ENCODE measurements at regions not wholly inside any gene's neighbourhood (a gene's known extent, or its start where the extent isn't known, plus 50 kb on each side); places are given as distances from the start of the nearest gene placed in this dataset.

DNA sequence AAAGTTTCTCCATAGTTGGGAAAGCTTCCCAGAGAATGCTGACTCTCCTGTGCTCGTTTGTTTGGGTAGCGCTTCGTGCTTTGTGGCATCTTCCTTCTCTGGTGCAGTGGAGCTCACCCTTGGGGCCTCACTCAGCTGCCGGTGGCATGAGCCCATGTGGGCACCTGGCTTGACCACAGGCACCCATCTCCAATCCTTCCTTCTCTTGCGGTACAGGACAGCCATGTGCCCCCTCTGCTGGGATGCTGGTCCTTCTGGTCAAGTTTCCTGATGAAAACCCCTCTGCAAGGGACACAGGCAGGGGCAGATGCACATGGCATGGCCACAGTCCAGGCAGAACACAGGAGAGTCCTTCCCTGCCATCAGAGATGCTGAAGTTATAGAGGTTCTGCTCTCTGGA is 555.9 kb upstream of the HS6ST1 start:
- H3K4me3 ChIP-seq (ENCODE audit: insufficient read depth, low read length, poor library complexity, severe bottlenecking) = no peak overlapping the region
- H3F3A ChIP-seq (ENCODE audit: insufficient read depth) = no peaks in the 10 kb centered on the region
- H3K36me3 ChIP-seq (ENCODE audit: low read length) = no peaks in the 10 kb centered on the region
- H4K20me1 ChIP-seq (ENCODE audit: low read depth, low read length) = no peaks in the 10 kb centered on the region
- no peak for TF ChIP-seq CTCF (IDR thresholded peaks at IDR 0.05; ENCODE audit: insufficient read depth, low read length, poor library complexity, severe bottlenecking)
- TF ChIP-seq EZH2phosphoT487 (conservative IDR thresholded peaks at IDR 0.05; ENCODE audit: low read length) = no peak
- H2AFZ ChIP-seq (ENCODE audit: low read depth, low read length, severe bottlenecking) = no peak overlapping the region
- no peak overlapping the region for H3K27ac ChIP-seq (ENCODE audit: low read depth, low read length)
- H3K79me2 ChIP-seq (ENCODE audit: insufficient read depth, low read length) = no peaks in the 10 kb centered on the region
- H3K9me3 ChIP-seq (ENCODE audit: insufficient read depth, low read length) = no peaks in the 10 kb centered on the region
- H3K4me2 ChIP-seq (ENCODE audit: low read depth, low read length, poor library complexity, severe bottlenecking) = no peak overlapping the region
- H3K9me2 ChIP-seq (replicated peaks; ENCODE audit: insufficient read depth, low read length) = no peaks in the 10 kb centered on the region
- no peak overlapping the region for H3K9ac ChIP-seq (ENCODE audit: low read length)
- no peaks in the 10 kb centered on the region for H3K27me3 ChIP-seq (ENCODE audit: low read length)

GRCh38 chr2:128876986-128877983 is 558.6 kb upstream of the HS6ST1 start:
- H3K9me3 ChIP-seq (ENCODE audit: insufficient read depth, low read length) = no peaks in the 10 kb centered on the region
- no peak for TF ChIP-seq EZH2phosphoT487 (conservative IDR thresholded peaks at IDR 0.05; ENCODE audit: low read length)
- TF ChIP-seq CTCF (IDR thresholded peaks at IDR 0.05; ENCODE audit: insufficient read depth, low read length, poor library complexity, severe bottlenecking) = no peak

DNA sequence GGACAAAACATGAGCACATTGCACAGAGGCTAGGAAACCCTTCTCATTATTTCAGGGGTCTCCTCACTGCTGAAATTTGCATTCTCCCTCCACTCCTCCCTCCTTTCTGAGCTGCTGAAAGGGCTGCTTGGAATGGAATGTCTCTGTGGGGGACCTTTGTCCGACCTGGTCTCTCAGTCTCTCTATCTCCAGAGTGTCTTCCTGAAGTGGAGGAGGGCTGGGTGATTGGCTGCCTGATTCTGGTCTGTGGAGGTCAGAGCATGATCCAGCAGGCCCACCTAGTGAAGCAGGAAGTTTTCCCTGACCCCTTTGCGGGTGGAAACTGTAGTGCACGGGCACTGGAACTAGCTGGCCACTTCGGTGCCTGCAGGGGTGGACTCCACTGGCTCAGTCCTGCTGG is 560.5 kb upstream of the HS6ST1 start:
- H3K27me3 ChIP-seq (ENCODE audit: low read length) = no peaks in the 10 kb centered on the region
- no peaks in the 10 kb centered on the region for H3K36me3 ChIP-seq (ENCODE audit: low read length)
- H3K4me2 ChIP-seq (ENCODE audit: low read depth, low read length, poor library complexity, severe bottlenecking) = no peak overlapping the region
- no peaks in the 10 kb centered on the region for H4K20me1 ChIP-seq (ENCODE audit: low read depth, low read length)
- H3K9me2 ChIP-seq (replicated peaks; ENCODE audit: insufficient read depth, low read length) = no peaks in the 10 kb centered on the region
- no peak overlapping the region for H3K9ac ChIP-seq (ENCODE audit: low read length)
- H3K27ac ChIP-seq (ENCODE audit: low read depth, low read length) = no peak overlapping the region
- no peaks in the 10 kb centered on the region for H3F3A ChIP-seq (ENCODE audit: insufficient read depth)
- H2AFZ ChIP-seq (ENCODE audit: low read depth, low read length, severe bottlenecking) = no peak overlapping the region
- no peak overlapping the region for H3K4me3 ChIP-seq (ENCODE audit: insufficient read depth, low read length, poor library complexity, severe bottlenecking)
- no peaks in the 10 kb centered on the region for H3K79me2 ChIP-seq (ENCODE audit: insufficient read depth, low read length)
- no peaks in the 10 kb centered on the region for H3K9me3 ChIP-seq (ENCODE audit: insufficient read depth, low read length)
- TF ChIP-seq EZH2phosphoT487 (conservative IDR thresholded peaks at IDR 0.05; ENCODE audit: low read length) = no peak

More at GRCh38 chr2:128876986-128877983, 558.6 kb upstream of the HS6ST1 start:
- H2AFZ ChIP-seq (ENCODE audit: low read depth, low read length, severe bottlenecking) = no peak overlapping the region
- no peaks in the 10 kb centered on the region for H3K27me3 ChIP-seq (ENCODE audit: low read length)
- H3K4me2 ChIP-seq (ENCODE audit: low read depth, low read length, poor library complexity, severe bottlenecking) = no peak overlapping the region
- H3K79me2 ChIP-seq (ENCODE audit: insufficient read depth, low read length) = no peaks in the 10 kb centered on the region
- H3K27ac ChIP-seq (ENCODE audit: low read depth, low read length) = no peak overlapping the region
- no peak overlapping the region for H3K9ac ChIP-seq (ENCODE audit: low read length)
- H3K4me3 ChIP-seq (ENCODE audit: insufficient read depth, low read length, poor library complexity, severe bottlenecking) = no peak overlapping the region
- H3F3A ChIP-seq (ENCODE audit: insufficient read depth) = no peaks in the 10 kb centered on the region
- no peaks in the 10 kb centered on the region for H3K36me3 ChIP-seq (ENCODE audit: low read length)
- no peaks in the 10 kb centered on the region for H3K9me2 ChIP-seq (replicated peaks; ENCODE audit: insufficient read depth, low read length)
- no peaks in the 10 kb centered on the region for H4K20me1 ChIP-seq (ENCODE audit: low read depth, low read length)

DNA sequence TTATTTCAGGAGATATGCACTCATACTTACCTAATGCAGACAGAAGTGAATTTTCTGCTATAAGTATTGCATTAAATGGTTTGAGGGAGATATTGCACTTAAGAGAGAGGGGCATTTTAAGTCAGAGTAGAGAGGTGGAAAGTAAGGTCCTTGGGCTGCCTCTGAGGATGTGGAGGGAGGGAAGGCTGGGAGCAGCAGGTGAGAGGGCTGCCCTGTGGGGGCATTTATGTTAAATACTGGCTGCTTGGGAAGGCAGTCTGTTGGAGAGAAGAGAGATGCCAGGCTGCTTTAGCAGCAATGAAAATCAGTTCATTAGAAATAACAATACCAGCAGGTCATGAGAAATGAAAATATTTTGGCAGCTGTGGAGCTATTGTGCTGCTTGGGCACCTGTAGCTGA is 576.2 kb upstream of the HS6ST1 start:
- no peaks in the 10 kb centered on the region for H3F3A ChIP-seq (ENCODE audit: insufficient read depth)
- no peak overlapping the region for H3K4me3 ChIP-seq (ENCODE audit: insufficient read depth, low read length, poor library complexity, severe bottlenecking)
- H4K20me1 ChIP-seq (ENCODE audit: low read depth, low read length) = no peaks in the 10 kb centered on the region
- no peak overlapping the region for H3K27ac ChIP-seq (ENCODE audit: low read depth, low read length)
- no peaks in the 10 kb centered on the region for H3K36me3 ChIP-seq (ENCODE audit: low read length)
- no peak for TF ChIP-seq EZH2phosphoT487 (conservative IDR thresholded peaks at IDR 0.05; ENCODE audit: low read length)
- TF ChIP-seq CTCF (IDR thresholded peaks at IDR 0.05; ENCODE audit: insufficient read depth, low read length, poor library complexity, severe bottlenecking) = no peak
- H3K27me3 ChIP-seq (ENCODE audit: low read length) = no peaks in the 10 kb centered on the region
- no peak overlapping the region for H3K9ac ChIP-seq (ENCODE audit: low read length)
- H3K4me2 ChIP-seq (ENCODE audit: low read depth, low read length, poor library complexity, severe bottlenecking) = no peak overlapping the region
- H2AFZ ChIP-seq (ENCODE audit: low read depth, low read length, severe bottlenecking) = no peak overlapping the region
- no peaks in the 10 kb centered on the region for H3K79me2 ChIP-seq (ENCODE audit: insufficient read depth, low read length)
- no peaks in the 10 kb centered on the region for H3K9me2 ChIP-seq (replicated peaks; ENCODE audit: insufficient read depth, low read length)
- no peaks in the 10 kb centered on the region for H3K9me3 ChIP-seq (ENCODE audit: insufficient read depth, low read length)
